HEK293T (cell line): ENCODE measurements at regions not wholly inside any gene's neighbourhood (a gene's known extent, or its start where the extent isn't known, plus 50 kb on each side); places are given as distances from the start of the nearest gene placed in this dataset.

Experiments used
- CTCF ChIA-PET: fragments of 350-600 bp; formaldehyde crosslinking; extraction: SDS; loops from one replicate; lab custom pipeline; 2021; ENCODE audit warnings: antibody characterized with exemption, inconsistent platforms; lab: Yijun Ruan, JAX
- POLR2A ChIA-PET: fragments of 350-600 bp; formaldehyde crosslinking; extraction: SDS; loops from one replicate; lab custom pipeline; 2020; ENCODE audit warnings: antibody characterized with exemption, inconsistent platforms; lab: Yijun Ruan, JAX
- DNase-seq: peaks from one replicate; pipeline ENCODE4 v3.0.0; 2012; ENCODE audit warnings: mixed read lengths; ENCODE audit errors: extremely low spot score
- ARNT ChIP-seq: fragments of 450-650 bp; IDR thresholded peaks from 2 replicates; pipeline ENCODE4 v1.6.1; 2017; ENCODE audit warnings: mild to moderate bottlenecking
- BHLHE40 ChIP-seq: fragments of 450-650 bp; IDR thresholded peaks from 2 replicates; pipeline ENCODE4 v1.6.1; 2016; ENCODE audit warnings: mild to moderate bottlenecking, moderate library complexity, borderline replicate concordance
- CTBP1 ChIP-seq: fragments of 450-650 bp; IDR thresholded peaks from 2 replicates; pipeline ENCODE4 v1.6.1; 2016; ENCODE audit warnings: borderline replicate concordance
- ELF4 ChIP-seq: fragments of 450-650 bp; IDR thresholded peaks from 2 replicates; pipeline ENCODE4 v1.6.1; 2017; ENCODE audit warnings: antibody characterized with exemption
- FOXA1 ChIP-seq: fragments of 450-650 bp; IDR thresholded peaks from 2 replicates; pipeline ENCODE4 v1.6.1; 2016; ENCODE audit warnings: mild to moderate bottlenecking
- FOXK2 ChIP-seq: fragments of 450-650 bp; IDR thresholded peaks from 2 replicates; pipeline ENCODE4 v1.6.1; 2016; ENCODE audit warnings: mild to moderate bottlenecking
- FOXM1 ChIP-seq: fragments of 450-650 bp; IDR thresholded peaks from 2 replicates; pipeline ENCODE4 v1.6.1; 2017; ENCODE audit warnings: mild to moderate bottlenecking, borderline replicate concordance
- HDGF ChIP-seq: fragments of 450-650 bp; IDR thresholded peaks from 2 replicates; pipeline ENCODE4 v1.6.1; 2017; ENCODE audit warnings: antibody characterized with exemption, borderline replicate concordance
- L3MBTL2 ChIP-seq: fragments of 450-650 bp; conservative IDR thresholded peaks from 2 replicates; pipeline ENCODE4 v1.6.1; 2016; ENCODE audit warnings: mild to moderate bottlenecking
- LEF1 ChIP-seq: fragments of 450-650 bp; IDR thresholded peaks from 2 replicates; pipeline ENCODE4 v1.6.1; 2017; ENCODE audit warnings: mild to moderate bottlenecking, borderline replicate concordance
- NFRKB ChIP-seq: fragments of 450-650 bp; IDR thresholded peaks from 2 replicates; pipeline ENCODE4 v1.6.1; 2016; ENCODE audit warnings: mild to moderate bottlenecking, moderate library complexity
- PKNOX1 ChIP-seq: fragments of 450-650 bp; IDR thresholded peaks from 2 replicates; pipeline ENCODE4 v1.6.1; 2016
- SP1 ChIP-seq: fragments of 450-650 bp; IDR thresholded peaks from 2 replicates; pipeline ENCODE4 v1.6.1; 2017
- SUZ12 ChIP-seq: fragments of 450-650 bp; IDR thresholded peaks from 2 replicates; pipeline ENCODE4 v1.6.1; 2016; ENCODE audit warnings: mild to moderate bottlenecking
- TARDBP ChIP-seq: fragments of 450-650 bp; IDR thresholded peaks from 2 replicates; pipeline ENCODE4 v1.6.1; 2016
- ZNF384 ChIP-seq: fragments of 450-650 bp; IDR thresholded peaks from 2 replicates; pipeline ENCODE4 v1.6.1; 2016

GRCh38 chr11:129608711-129609110, 206.9 kb upstream of the TMEM45B start:
- no peak for DNase-seq
- ChIA-PET POLR2A (interaction anchor here (1.0 kb wide), 1 partner anchor 232 kb away, joined by 3 read pairs; the partner anchor contains the start of gene BARX2), CTCF (no interaction called here)
- TF ChIP-seq L3MBTL2 (no peak), PKNOX1 (no peak), ELF4 (no peak), HDGF (no peak), CTBP1 (no peak), FOXM1 (no peak), SUZ12 (no peak), LEF1 (no peak), FOXK2 (no peak), SP1 (no peak), FOXA1 (no peak), ARNT (no peak), TARDBP (no peak), ZNF384 (no peak)

GRCh38 chr11:129610125-129610524, 205.5 kb upstream of the TMEM45B start:
- CTCF ChIA-PET: no interaction called here
- POLR2A ChIA-PET: no interaction called here
- DNase-seq: no peak
- TF ChIP-seq HDGF (no peak), FOXA1 (no peak), ARNT (no peak), PKNOX1 (no peak), ZNF384 (no peak)

- DNase-seq: no peak
- TF ChIP-seq CTBP1 (no peak), FOXK2 (no peak), ARNT (no peak), L3MBTL2 (no peak), ZNF384 (no peak), BHLHE40 (no peak), TARDBP (no peak), ELF4 (no peak), LEF1 (no peak)
- ChIA-PET POLR2A (no interaction called here), CTCF (no interaction called here)
Observed at GRCh38 chr11:129610545-129610944, 205.1 kb upstream of the TMEM45B start.

GRCh38 chr11:129611661-129612446, 203.8 kb upstream of the TMEM45B start:
- ChIA-PET POLR2A (no interaction called here), CTCF (no interaction called here)
- no peak for DNase-seq
- TF ChIP-seq PKNOX1 (no peak), FOXA1 (no peak), ELF4 (no peak), NFRKB (no peak), HDGF (no peak), FOXM1 (no peak), SP1 (no peak), SUZ12 (no peak), TARDBP (no peak), CTBP1 (no peak), BHLHE40 (no peak), LEF1 (no peak), ZNF384 (no peak), ARNT (no peak), FOXK2 (no peak), L3MBTL2 (no peak)

- TF ChIP-seq L3MBTL2 (no peak), PKNOX1 (no peak), ARNT (no peak)
- ChIA-PET POLR2A (no interaction called here), CTCF (interaction anchor here (0.6 kb wide), 1 partner anchor 227 kb away, joined by 3 read pairs; no protein-coding TSS in a partner anchor)
- no peak for DNase-seq
Observed at GRCh38 chr11:129612447-129612961, 203.1 kb upstream of the TMEM45B start.

- ChIA-PET POLR2A (no interaction called here), CTCF (interaction anchor here (0.6 kb wide), 1 partner anchor 228 kb away, joined by 3 read pairs; no protein-coding TSS in a partner anchor)
- no peak for TF ChIP-seq L3MBTL2
- no peak for TF ChIP-seq CTBP1
- no peak for DNase-seq
Observed at GRCh38 chr11:129613071-129613470, 202.6 kb upstream of the TMEM45B start.
